ENCODE measurements at regions not wholly inside any gene's neighbourhood (a gene's known extent, or its start where the extent isn't known, plus 50 kb on each side); places are given as distances from the start of the nearest gene placed in this dataset.

DNA sequence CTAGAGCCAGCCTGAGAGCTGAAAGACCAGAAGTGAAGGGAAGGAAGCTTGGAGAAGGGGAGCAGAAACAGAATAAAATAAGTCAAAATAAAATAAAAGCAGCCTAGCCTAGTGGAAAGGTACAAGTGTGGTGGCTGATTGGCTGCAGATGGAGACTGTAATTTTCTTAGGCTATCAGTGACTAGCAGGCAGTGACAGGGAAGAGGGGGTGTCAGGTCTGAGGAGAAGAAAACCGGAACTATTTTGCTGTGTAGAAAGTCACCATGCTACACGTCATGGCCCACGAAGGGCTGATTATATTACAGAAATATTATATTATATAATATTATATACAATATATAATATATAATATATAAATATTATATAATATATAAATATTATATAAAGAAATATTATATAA, 98.1 kb upstream of the TAF11L2 start:
- no peak overlapping the region for H3K4me3 ChIP-seq (ENCODE audit: low read length)
- DNase-seq (ENCODE audit: low read depth): no peak
- TF ChIP-seq, protein P1, sequence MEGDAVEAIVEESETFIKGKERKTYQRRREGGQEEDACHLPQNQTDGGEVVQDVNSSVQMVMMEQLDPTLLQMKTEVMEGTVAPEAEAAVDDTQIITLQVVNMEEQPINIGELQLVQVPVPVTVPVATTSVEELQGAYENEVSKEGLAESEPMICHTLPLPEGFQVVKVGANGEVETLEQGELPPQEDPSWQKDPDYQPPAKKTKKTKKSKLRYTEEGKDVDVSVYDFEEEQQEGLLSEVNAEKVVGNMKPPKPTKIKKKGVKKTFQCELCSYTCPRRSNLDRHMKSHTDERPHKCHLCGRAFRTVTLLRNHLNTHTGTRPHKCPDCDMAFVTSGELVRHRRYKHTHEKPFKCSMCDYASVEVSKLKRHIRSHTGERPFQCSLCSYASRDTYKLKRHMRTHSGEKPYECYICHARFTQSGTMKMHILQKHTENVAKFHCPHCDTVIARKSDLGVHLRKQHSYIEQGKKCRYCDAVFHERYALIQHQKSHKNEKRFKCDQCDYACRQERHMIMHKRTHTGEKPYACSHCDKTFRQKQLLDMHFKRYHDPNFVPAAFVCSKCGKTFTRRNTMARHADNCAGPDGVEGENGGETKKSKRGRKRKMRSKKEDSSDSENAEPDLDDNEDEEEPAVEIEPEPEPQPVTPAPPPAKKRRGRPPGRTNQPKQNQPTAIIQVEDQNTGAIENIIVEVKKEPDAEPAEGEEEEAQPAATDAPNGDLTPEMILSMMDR (conservative IDR thresholded peaks at IDR 0.05; ENCODE audit: low read length): no peak

DNA sequence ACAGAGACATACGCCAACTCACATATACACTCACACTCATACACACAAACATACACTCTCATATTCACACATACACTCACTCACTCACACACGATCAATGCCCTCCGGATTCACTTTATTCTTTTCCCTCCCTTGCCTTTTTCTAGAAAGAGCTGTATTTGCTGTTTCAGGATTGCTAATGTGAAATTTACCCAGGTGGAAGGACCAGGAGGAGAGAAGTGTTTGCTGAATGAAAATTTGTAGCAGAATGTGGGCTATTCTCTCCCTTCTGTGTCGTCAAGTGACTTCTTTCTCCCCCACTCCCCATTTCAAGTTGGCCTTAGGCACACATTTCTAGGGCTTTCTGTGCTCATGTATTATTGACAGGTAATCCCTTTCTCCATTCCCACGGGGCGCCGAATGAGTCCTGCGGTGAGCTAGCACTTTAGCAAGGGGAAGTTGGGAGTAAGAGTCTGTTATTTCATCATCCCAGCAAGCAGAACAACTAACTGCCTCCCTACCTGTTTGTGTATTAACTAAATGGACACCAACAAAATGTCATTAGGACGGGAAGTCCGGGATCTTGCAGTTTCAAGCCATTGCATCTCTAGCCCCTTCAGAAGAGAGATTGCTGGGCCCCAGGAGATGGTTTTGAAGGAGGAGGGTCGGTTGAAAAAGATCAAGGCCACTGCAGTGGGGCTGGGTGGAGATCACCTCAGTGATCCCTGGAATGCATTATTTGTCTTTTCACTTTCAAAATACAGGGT, 97.1 kb upstream of the TAF11L2 start:
- H3K4me3 ChIP-seq (ENCODE audit: low read length): no peak overlapping the region
- no peak for DNase-seq (ENCODE audit: low read depth)

DNA sequence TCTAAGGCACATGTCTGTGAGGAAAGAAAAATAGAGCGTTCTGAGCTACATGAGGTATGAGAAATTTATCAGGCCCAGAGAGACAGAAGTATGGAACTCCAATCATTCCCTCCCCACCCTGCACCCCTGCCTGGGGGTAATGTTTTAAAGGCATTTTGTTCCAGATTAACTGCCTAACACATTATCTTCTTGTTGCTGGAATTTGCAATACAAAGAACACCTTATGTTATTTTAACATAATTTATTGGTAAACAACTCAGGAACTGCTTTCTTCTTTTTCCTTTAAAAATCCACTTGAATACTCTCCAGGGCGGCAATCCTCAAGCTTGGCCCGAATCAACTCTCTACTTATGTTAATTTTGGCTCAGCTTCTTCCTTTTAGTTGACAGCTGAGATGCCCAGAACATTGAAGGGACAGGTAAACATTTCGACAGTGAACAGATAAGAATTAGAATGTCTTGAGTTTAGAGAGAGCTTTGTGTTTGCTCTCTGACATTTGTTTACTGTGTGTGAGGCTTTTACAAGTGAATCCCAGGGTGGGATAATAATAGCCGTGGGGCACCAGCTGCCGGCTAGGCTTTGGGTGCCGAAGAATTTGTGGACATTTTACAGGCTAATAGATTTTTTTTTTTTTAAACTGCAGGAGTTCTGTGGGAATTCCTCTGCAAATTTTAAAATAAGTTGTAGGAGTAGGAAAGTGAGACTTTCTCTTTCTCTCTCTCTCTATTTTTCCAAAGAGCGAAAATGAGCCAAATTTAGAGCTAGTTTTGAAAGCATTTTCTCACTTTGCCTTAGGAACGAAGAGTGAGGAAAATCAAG, 96.4 kb upstream of the TAF11L2 start:
- TF ChIP-seq, protein P1 (conservative IDR thresholded peaks at IDR 0.05; ENCODE audit: low read length): no peak
- DNase-seq (ENCODE audit: low read depth): no peak
- H3K4me3 ChIP-seq (ENCODE audit: low read length): no peak overlapping the region

More for the DNA sequence above, 97.1 kb upstream of the TAF11L2 start:
- TF ChIP-seq, protein P1 (conservative IDR thresholded peaks at IDR 0.05; ENCODE audit: low read length): no peak

DNA sequence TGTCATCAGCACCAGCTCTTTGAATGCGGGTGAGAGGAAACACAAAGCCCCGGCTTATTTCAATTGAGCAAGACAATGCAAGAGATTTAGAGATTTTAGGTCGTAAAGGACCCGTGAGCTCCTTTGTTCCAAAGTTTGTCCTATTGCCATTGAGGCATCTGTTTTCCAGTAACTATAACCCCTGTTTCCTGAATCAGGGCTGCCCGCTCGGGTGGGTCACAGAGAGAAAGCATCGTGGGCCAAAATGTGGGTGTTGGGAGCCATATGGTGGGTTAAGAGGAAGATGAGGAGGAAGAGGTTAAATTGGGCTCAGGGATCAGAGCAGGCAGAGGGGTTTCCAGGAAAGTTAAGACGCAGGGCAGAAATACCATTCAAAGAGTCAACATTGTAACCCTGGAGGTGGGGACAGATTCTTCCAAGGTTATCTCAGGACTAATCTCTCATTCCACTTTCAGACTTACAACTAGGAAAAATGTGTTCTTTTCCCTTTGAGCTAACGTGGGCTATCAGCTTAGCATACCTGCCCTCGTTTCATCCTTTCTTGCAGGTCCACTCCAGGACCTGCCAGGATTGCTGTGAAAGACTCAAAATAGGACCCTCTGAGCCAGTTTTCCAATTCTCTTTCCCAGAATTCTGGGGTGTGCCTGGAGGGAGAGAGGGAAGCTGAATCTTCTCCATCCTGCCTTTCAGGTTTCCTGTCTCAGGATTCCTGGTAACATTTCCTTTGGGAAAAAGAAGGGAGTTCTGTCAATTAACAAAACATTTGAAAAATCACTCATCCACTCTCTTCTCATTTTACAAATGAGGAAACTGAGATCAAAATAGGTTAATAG, 95.5 kb upstream of the TAF11L2 start:
- no peak for DNase-seq (ENCODE audit: low read depth)
- TF ChIP-seq, protein P1 (conservative IDR thresholded peaks at IDR 0.05; ENCODE audit: low read length): no peak
- H3K4me3 ChIP-seq (ENCODE audit: low read length): no peak overlapping the region

DNA sequence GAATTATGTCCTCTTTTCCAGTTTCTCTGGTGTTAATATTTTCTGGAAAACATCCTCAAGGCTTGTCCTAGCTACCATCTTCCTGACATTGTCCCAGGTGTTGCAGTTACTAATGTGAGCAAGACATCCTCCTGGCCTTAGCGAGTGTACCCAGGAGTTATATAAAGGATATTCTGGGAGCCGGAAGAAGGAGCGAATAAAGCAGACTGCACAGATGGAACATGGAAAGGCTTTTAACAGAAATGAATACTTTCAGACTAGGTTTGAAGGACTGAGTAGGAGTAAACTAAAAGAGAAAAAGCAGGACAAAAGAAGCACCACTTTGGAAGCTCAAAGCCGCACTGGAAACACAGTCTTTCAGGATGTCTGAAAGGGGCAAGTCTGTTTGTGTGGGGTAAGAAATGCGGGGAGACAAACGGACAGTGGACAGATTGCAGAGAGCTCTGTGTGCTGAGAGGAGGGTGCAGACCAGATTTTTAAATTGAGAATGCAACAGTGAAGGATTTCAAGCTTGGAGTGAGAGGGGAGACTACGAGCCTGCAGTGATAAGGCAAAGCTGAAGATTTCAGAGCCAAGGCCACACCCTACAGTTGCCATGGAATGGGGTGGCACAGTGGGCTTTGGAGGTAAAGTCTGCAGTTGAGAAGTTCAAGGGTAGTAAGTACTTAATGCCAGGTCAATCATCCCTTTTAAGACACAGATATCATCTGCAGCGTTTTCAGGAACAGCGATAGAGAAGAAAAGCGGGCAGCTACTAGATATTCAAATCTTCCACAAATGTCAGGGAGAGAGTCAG, 94.1 kb upstream of the TAF11L2 start:
- H3K4me3 ChIP-seq (ENCODE audit: low read length): no peak overlapping the region
- DNase-seq (ENCODE audit: low read depth): no peak
- TF ChIP-seq, protein P1 (conservative IDR thresholded peaks at IDR 0.05; ENCODE audit: low read length): no peak

DNA sequence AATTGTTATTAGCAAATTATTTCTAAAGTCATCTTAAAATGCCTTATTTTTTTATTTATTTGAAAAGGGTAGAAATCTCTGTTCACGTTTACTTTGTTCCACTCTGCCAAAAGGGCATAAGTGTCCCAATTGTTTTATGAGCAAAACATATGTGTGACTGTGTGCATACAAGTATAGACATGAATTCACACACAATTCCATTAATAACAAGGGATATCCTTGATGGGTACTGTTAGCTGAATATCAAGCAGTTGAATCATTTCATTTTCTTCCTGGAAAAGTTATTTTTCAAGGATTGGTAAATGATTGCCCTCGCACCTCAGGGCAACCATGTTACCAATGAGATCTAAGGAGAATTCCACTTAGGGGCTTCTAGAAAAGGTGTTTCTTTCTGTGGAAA, 92.1 kb upstream of the TAF11L2 start:
- TF ChIP-seq, protein P1 (conservative IDR thresholded peaks at IDR 0.05; ENCODE audit: low read length): no peak
- H3K4me3 ChIP-seq (ENCODE audit: low read length): no peak overlapping the region
- DNase-seq (ENCODE audit: low read depth): no peak

Data from AG10803 (cell line).